ENCODE measurements at regions not wholly inside any gene's neighbourhood (a gene's known extent, or its start where the extent isn't known, plus 50 kb on each side); places are given as distances from the start of the nearest gene placed in this dataset.

DNA sequence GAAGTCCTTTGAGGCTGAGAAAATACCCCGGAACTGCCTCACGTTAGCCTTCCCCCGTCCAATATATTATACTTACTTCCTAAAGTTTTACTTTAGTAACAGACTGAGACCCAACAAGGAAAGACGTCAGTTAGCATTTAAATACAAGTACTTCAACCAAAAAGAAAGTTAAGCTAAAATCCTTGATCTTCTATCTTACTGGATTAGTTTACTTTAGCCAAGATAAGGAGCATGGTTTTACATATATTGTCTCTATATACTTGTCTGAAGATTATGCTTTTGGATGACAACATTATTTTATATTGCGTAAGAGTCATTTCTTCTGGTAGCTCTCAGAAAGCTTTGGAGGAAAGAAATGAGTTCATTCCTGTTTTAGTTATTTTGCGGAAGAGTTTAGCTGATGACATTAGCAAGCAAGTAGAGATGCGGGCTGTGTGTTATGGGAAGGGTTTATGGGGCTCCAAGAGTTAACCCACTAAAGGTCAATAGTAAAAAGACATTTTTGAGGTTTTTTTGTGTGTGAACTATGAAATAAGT, 532.9 kb downstream of the ZNF516 start:
- TF ChIP-seq, protein P1, sequence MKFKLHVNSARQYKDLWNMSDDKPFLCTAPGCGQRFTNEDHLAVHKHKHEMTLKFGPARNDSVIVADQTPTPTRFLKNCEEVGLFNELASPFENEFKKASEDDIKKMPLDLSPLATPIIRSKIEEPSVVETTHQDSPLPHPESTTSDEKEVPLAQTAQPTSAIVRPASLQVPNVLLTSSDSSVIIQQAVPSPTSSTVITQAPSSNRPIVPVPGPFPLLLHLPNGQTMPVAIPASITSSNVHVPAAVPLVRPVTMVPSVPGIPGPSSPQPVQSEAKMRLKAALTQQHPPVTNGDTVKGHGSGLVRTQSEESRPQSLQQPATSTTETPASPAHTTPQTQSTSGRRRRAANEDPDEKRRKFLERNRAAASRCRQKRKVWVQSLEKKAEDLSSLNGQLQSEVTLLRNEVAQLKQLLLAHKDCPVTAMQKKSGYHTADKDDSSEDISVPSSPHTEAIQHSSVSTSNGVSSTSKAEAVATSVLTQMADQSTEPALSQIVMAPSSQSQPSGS (CRISPR knock-in tag; IDR thresholded peaks at IDR 0.05) = no peak
- no peak for TF ChIP-seq SP2 (IDR thresholded peaks at IDR 0.05; ENCODE audit: extremely low read depth, low read depth, low read length, poor library complexity, severe bottlenecking)

Data from K562 (cell line).